ENCODE measurements at regions not wholly inside any gene's neighbourhood (a gene's known extent, or its start where the extent isn't known, plus 50 kb on each side); places are given as distances from the start of the nearest gene placed in this dataset.

DNA sequence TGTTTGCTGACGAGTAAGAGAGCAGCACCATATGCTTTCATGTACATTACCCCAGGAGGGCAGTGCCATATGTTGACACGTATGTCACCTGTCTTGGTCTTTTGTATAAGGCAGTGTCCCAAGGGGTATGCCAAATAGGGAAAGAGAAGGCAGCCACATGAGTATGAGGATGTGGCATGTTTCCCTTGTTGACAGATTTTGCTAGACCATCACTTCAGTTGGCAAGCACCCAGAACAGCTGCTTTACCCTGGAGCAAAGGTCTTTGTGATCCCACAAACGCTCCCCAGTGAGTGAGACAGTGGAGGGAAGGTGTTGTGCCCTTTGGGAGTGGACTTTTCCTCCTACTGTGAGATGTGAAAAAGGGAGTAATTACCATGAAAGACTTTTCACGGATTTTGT, 350.1 kb downstream of the ETV1 start:
- TF ChIP-seq, protein P1, sequence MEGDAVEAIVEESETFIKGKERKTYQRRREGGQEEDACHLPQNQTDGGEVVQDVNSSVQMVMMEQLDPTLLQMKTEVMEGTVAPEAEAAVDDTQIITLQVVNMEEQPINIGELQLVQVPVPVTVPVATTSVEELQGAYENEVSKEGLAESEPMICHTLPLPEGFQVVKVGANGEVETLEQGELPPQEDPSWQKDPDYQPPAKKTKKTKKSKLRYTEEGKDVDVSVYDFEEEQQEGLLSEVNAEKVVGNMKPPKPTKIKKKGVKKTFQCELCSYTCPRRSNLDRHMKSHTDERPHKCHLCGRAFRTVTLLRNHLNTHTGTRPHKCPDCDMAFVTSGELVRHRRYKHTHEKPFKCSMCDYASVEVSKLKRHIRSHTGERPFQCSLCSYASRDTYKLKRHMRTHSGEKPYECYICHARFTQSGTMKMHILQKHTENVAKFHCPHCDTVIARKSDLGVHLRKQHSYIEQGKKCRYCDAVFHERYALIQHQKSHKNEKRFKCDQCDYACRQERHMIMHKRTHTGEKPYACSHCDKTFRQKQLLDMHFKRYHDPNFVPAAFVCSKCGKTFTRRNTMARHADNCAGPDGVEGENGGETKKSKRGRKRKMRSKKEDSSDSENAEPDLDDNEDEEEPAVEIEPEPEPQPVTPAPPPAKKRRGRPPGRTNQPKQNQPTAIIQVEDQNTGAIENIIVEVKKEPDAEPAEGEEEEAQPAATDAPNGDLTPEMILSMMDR (IDR thresholded peaks at IDR 0.05; ENCODE audit: low read depth, low read length, poor library complexity, severe bottlenecking), result no peak
- no peak for TF ChIP-seq EZH2phosphoT487 (IDR thresholded peaks at IDR 0.05; ENCODE audit: borderline replicate concordance, low read length)

Data from DOHH2 (cell line).